K562 (cell line): ENCODE measurements at regions not wholly inside any gene's neighbourhood (a gene's known extent, or its start where the extent isn't known, plus 50 kb on each side); places are given as distances from the start of the nearest gene placed in this dataset.

ENCODE experiments used
- ATAC-seq: fragments of 200-7000 bp; cut with Tn5 transposase; 3 replicates; pipeline ENCODE4 v1.9.1; 2020; ENCODE audit warnings: moderate library complexity
- BruUV-seq: library from RNA; stranded (reverse); fragments of 400-500 nt; replicated peaks from 2 replicates; lab custom pipeline; 2021; lab: Mats Ljungman, UMichigan
- CTCF ChIA-PET: fragments of 300-600 bp; formaldehyde crosslinking; extraction: SDS; loops from one replicate; lab custom pipeline; 2021; ENCODE audit warnings: low intra/inter-chr PET ratio; lab: Yijun Ruan, JAX
- POLR2A ChIA-PET: fragments of 300-600, 350-650 bp; sonication (Branson Sonifier 250); formaldehyde crosslinking; extraction: SDS; loops from one replicate; lab custom pipeline; 2021; ENCODE audit warnings: antibody characterized with exemption, inconsistent platforms; lab: Yijun Ruan, JAX
- DNase-seq, 4 experiments: peaks; one replicate each; pipeline versions ENCODE4 v3.0.0 to v3.0.0-alpha.2; 2011 to 2018; ENCODE audit warnings: low spot score in 3 of 4, mixed read lengths in 3 of 4; ENCODE audit errors: extremely low read depth in 1 of 4
- FAIRE-seq: peaks from 2 replicates; lab custom pipeline; 2011; peaks lifted over from hg19 to GRCh38; lab: Jason Lieb, UNC
- H2AFZ ChIP-seq: 2 replicates; pipeline ENCODE4 v1.6.0; 2011; ENCODE audit warnings: low read depth, low read length, control low read depth, inconsistent platforms
- H3K27ac ChIP-seq: fragments of 200-600 bp; 3 replicates; pipeline ENCODE4 v1.8.0; 2011; ENCODE audit warnings: low read depth, mild to moderate bottlenecking, control low read depth, inconsistent platforms, low read length, moderate library complexity, mixed read lengths; ENCODE audit errors: extremely low read depth
- H3K27me3 ChIP-seq, 2 experiments: fragments of 300-600 bp in 1 of 2; 2 replicates in 1 of 2; 3 replicates in 1 of 2; pipeline versions ENCODE4 v1.6.0 to v1.8.0; 2011; ENCODE audit warnings: inconsistent platforms in 2 of 2, low read length in 2 of 2, mild to moderate bottlenecking in 1 of 2, mixed read lengths in 1 of 2, moderate library complexity in 1 of 2; ENCODE audit not compliant: control insufficient read depth in 2 of 2, insufficient read depth in 2 of 2
- H3K36me3 ChIP-seq: fragments of 300-600 bp; 3 replicates; pipeline ENCODE4 v1.8.0; 2011; ENCODE audit warnings: mild to moderate bottlenecking, low read length, inconsistent platforms; ENCODE audit not compliant: control insufficient read depth, insufficient read depth
- H3K4me1 ChIP-seq, 2 experiments: fragments of 200-600 bp in 1 of 2; replicated peaks in 1 of 2; 2 replicates in 1 of 2; 3 replicates in 1 of 2; pipeline versions ENCODE4 v1.5.1 to v1.8.0; 2011; ENCODE audit warnings: inconsistent platforms in 2 of 2, low read length in 2 of 2, mild to moderate bottlenecking in 1 of 2, mixed read lengths in 1 of 2, moderate library complexity in 1 of 2; ENCODE audit not compliant: control insufficient read depth in 2 of 2, insufficient read depth in 2 of 2
- H3K4me2 ChIP-seq: 2 replicates; pipeline ENCODE4 v1.6.1; 2011; ENCODE audit warnings: low read length, control low read depth, inconsistent platforms, mixed read lengths; ENCODE audit not compliant: insufficient read depth
- H3K4me3 ChIP-seq: fragments of 200-600 bp; sonication (generic), shearing (Covaris generic); 2 replicates; pipeline ENCODE4 v1.5.1; 2016; ENCODE audit warnings: control low read depth, inconsistent platforms
- H3K79me2 ChIP-seq: fragments of 200-600 bp; 3 replicates; pipeline ENCODE4 v1.8.0; 2011; ENCODE audit warnings: low read length, inconsistent platforms; ENCODE audit not compliant: control insufficient read depth, insufficient read depth
- H3K9ac ChIP-seq, 2 experiments: 2 replicates each; pipeline versions ENCODE4 v1.6.0 to v1.6.1; 2011; ENCODE audit warnings: low read depth in 2 of 2, low read length in 2 of 2, control low read depth in 1 of 2, inconsistent platforms in 1 of 2, mild to moderate bottlenecking in 1 of 2, mixed read lengths in 1 of 2; ENCODE audit not compliant: insufficient read depth in 1 of 2
- H3K9me1 ChIP-seq: one replicate; pipeline ENCODE4 v1.6.0; 2011; ENCODE audit warnings: inconsistent platforms, mild to moderate bottlenecking, low read length, moderate library complexity; ENCODE audit not compliant: control insufficient read depth, insufficient read depth
- H3K9me3 ChIP-seq: replicated peaks from 2 replicates; pipeline ENCODE4 v1.5.1; 2011; ENCODE audit warnings: low read depth, low read length, inconsistent platforms; ENCODE audit not compliant: control insufficient read depth, insufficient read depth
- H4K20me1 ChIP-seq: replicated peaks from 2 replicates; pipeline ENCODE4 v1.6.1; 2011; ENCODE audit warnings: low read length, inconsistent platforms, mixed read lengths; ENCODE audit not compliant: control insufficient read depth, insufficient read depth
- BCOR ChIP-seq: fragments of 450-650 bp; IDR thresholded peaks from 2 replicates; pipeline ENCODE4 v1.6.1; 2016
- CGGBP1 ChIP-seq: fragments of 250-450 bp; sonication (Bioruptor Pico); IDR thresholded peaks from 2 replicates; pipeline ENCODE4 v1.9.0; 2021; ENCODE audit warnings: mild to moderate bottlenecking
- ETS2 ChIP-seq: IDR thresholded peaks from 2 replicates; pipeline ENCODE4 v1.6.1; 2016; ENCODE audit warnings: borderline replicate concordance, missing genetic modification characterization, mild to moderate bottlenecking, moderate library complexity, missing compliant biosample characterization; ENCODE audit not compliant: poor library complexity, severe bottlenecking
- GATAD2B ChIP-seq: fragments of 450-650 bp; IDR thresholded peaks from 2 replicates; pipeline ENCODE4 v1.6.1; 2017; ENCODE audit warnings: mild to moderate bottlenecking, borderline replicate concordance
- PRMT5 ChIP-seq: sonication (generic); formaldehyde crosslinking; IDR thresholded peaks from 2 replicates; pipeline ENCODE4 v1.5.0; 2020; ENCODE audit warnings: missing genetic modification reagents
- PTRF ChIP-seq: fragments of 450-650 bp; IDR thresholded peaks from 2 replicates; pipeline ENCODE4 v1.6.1; 2016; ENCODE audit warnings: mild to moderate bottlenecking, missing genetic modification characterization, missing compliant biosample characterization
- SIN3B ChIP-seq: fragments of 450-650 bp; IDR thresholded peaks from 2 replicates; pipeline ENCODE4 v1.6.1; 2017; ENCODE audit warnings: low read depth, mild to moderate bottlenecking, moderate library complexity
- SMARCC2 ChIP-seq: fragments of 450-650 bp; IDR thresholded peaks from 2 replicates; pipeline ENCODE4 v1.6.1; 2017; ENCODE audit warnings: antibody characterized with exemption, moderate library complexity, mild to moderate bottlenecking, low read depth
- WHSC1 ChIP-seq: IDR thresholded peaks from one replicate; pipeline ENCODE4 v1.6.1; 2012; ENCODE audit warnings: low read length, control low read depth, inconsistent platforms
- ZNF165 ChIP-seq: fragments of 250-450 bp; sonication (Bioruptor Pico); IDR thresholded peaks from 2 replicates; pipeline ENCODE4 v1.4.0; 2020; ENCODE audit warnings: borderline replicate concordance
- ZNF384 ChIP-seq: IDR thresholded peaks from 2 replicates; pipeline ENCODE4 v1.6.1; 2012; ENCODE audit warnings: low read depth, low read length, improper control_type of control experiment
- WGBS: fragments of 100-300 bp; shearing (Covaris generic); methylation state at CpG from one replicate; pipeline ENCODE4 v1.1.6; 2016; ENCODE audit warnings: low coverage, mixed read lengths; ENCODE audit not compliant: insufficient coverage; ENCODE audit errors: missing lambda C conversion rate; 5-methylcytosine and 5-hydroxymethylcytosine counted together
- in situ Hi-C: fragments of 300-500 bp; cut with MboI; formaldehyde crosslinking; loops from 4 replicates; pipeline ENCODE4 v1.15.0; 2018; ENCODE audit warnings: inconsistent platforms, mixed read lengths
- intact Hi-C: fragments of 100-400 bp; cut with micrococcal nuclease; formaldehyde crosslinking; loops from 2 replicates; pipeline ENCODE4 v1.14.2; 2022

DNA sequence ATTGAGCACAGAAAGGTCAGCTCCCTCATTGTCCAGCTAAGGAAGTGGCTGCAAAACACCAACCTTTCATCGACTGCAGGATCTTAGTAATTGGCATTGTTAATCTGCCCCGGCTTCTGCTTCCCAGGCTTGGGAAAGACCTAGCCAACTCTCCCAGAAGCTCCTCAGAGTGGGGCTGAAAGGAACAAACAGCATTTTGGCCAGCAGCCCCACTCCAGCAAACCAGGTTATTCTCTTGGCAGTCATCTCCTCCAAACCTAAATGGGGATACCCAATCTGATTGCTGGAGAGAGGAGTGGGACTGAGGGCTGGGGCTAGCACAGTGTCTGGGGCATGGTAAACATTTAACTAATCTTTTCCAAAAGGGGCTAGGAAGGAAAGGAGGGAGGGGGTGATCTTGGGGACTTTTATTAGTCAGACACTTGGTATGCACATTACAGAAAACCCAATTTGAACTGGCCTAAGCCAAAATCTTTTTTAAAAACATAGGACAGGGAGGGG is 294.4 kb downstream of the MN1 start:
- Histone ChIP-seq H3K36me3 (no peaks in the 10 kb centered on the region), H3K79me2 (no peaks in the 10 kb centered on the region), H3K27me3 (no peaks in the 10 kb centered on the region), H3K4me1 (no peaks in the 10 kb centered on the region), H4K20me1 (no peaks in the 10 kb centered on the region), H2AFZ (no peak overlapping the region), H3K9ac (no peak overlapping the region), H3K4me2 (no peak overlapping the region), H3K27ac (no peak overlapping the region), H3K9me3 (no peaks in the 10 kb centered on the region), H3K4me3 (no peak overlapping the region), H3K9me1 (no peaks in the 10 kb centered on the region)
- in situ Hi-C loops = no loop called here
- DNase-seq (no peak), ATAC-seq (no peak), FAIRE-seq (no peak)
- TF ChIP-seq ZNF384 = no peak
- TF ChIP-seq PRMT5 = no peak
- no peak for TF ChIP-seq GATAD2B
- TF ChIP-seq BCOR = no peak
- no peak for TF ChIP-seq CGGBP1
- TF ChIP-seq WHSC1 = no peak
- TF ChIP-seq SIN3B = no peak
- TF ChIP-seq ZNF165 (CRISPR knock-in tag) = no peak
- TF ChIP-seq SMARCC2 = no peak
- TF ChIP-seq ETS2 (tag) = no peak
- TF ChIP-seq PTRF (tag) = no peak
- ChIA-PET CTCF (no interaction called here), POLR2A (no interaction called here)
- BruUV-seq = no TSS peak
- intact Hi-C loops = no loop called here
- 0% methylated on average over 2 of the region's 2 CpGs for WGBS
